BJ (cell line): ENCODE measurements at regions not wholly inside any gene's neighbourhood (a gene's known extent, or its start where the extent isn't known, plus 50 kb on each side); places are given as distances from the start of the nearest gene placed in this dataset.
"Not testable (repeated sequence)": the region's sequence is repeated elsewhere in the genome, so short reads cannot be mapped to it uniquely, and the experiment has no call there.

Source experiments
- CTCF ChIA-PET: fragments of 350-600 bp; formaldehyde crosslinking; extraction: SDS; loops from one replicate; lab custom pipeline; 2021; ENCODE audit warnings: antibody characterized with exemption, inconsistent platforms; lab: Yijun Ruan, JAX
- POLR2A ChIA-PET: fragments of 300-600 bp; sonication (Branson Sonifier 250); formaldehyde crosslinking; extraction: SDS; loops from one replicate; lab custom pipeline; 2021; ENCODE audit warnings: antibody characterized with exemption; lab: Charles Lee
- DNase-seq: peaks from one replicate; pipeline ENCODE4 v3.0.0-alpha.2; 2011; ENCODE audit warnings: low read depth
- H3K27me3 ChIP-seq: 2 replicates; pipeline ENCODE4 v1.6.0; 2011; ENCODE audit warnings: low read length; ENCODE audit not compliant: control insufficient read depth, insufficient read depth
- H3K36me3 ChIP-seq: 2 replicates; pipeline ENCODE4 v1.5.1; 2011; ENCODE audit warnings: low read length; ENCODE audit not compliant: control insufficient read depth, insufficient read depth
- H3K4me3 ChIP-seq: 2 replicates; pipeline ENCODE4 v1.5.1; 2011; ENCODE audit warnings: low read depth, mild to moderate bottlenecking, control low read depth, low read length
- CTCF ChIP-seq: IDR thresholded peaks from 2 replicates; pipeline ENCODE4 v1.5.1; 2011; ENCODE audit warnings: low read depth, mild to moderate bottlenecking, control low read depth, inconsistent platforms, low read length, moderate library complexity; ENCODE audit not compliant: insufficient read depth

- TF ChIP-seq CTCF: no peak
- Histone ChIP-seq H3K36me3 (no peaks in the 10 kb centered on the region), H3K27me3 (no peaks in the 10 kb centered on the region), H3K4me3 (no peak overlapping the region)
- no peak for DNase-seq
- POLR2A ChIA-PET: no interaction called here
- CTCF ChIA-PET: no interaction called here
Observed at GRCh38 chr5:166127766-166128570, 2163.5 kb upstream of the WWC1 start.

GRCh38 chr5:166145107-166145506 lies 2146.3 kb upstream of the WWC1 start:
- CTCF ChIA-PET, H3K36me3 ChIP-seq, H3K27me3 ChIP-seq, POLR2A ChIA-PET, H3K4me3 ChIP-seq, DNase-seq: not testable (repeated sequence)

- ChIA-PET POLR2A (no interaction called here), CTCF (no interaction called here)
- Histone ChIP-seq H3K27me3 (no peaks in the 10 kb centered on the region), H3K36me3 (no peaks in the 10 kb centered on the region), H3K4me3 (no peak overlapping the region)
- no peak for DNase-seq
- no peak for TF ChIP-seq CTCF
Observed at GRCh38 chr5:166163996-166164610, 2127.3 kb upstream of the WWC1 start.

DNA sequence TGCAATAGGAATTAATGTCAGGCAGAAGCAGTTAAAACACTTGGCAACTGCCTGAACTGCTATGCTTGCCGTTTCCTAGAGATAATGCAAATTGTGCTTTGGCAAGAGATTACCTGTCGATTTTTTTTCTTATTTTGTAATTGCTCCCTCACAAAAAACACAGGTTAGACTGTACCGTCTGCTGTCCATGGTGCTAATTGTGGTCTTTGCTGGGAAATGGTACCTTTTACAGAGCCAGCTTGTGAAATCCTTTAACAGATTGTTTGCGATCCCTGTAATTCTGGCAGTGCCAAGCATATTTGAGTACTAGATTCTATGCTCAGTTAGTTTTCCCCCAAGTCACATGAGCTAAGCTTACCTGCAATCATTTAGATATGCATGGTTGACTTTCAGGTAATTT lies 2125.8 kb upstream of the WWC1 start:
- DNase-seq: no peak
- no peak for TF ChIP-seq CTCF
- ChIA-PET CTCF (no interaction called here), POLR2A (no interaction called here)
- no peaks in the 10 kb centered on the region for H3K27me3 ChIP-seq
- no peak overlapping the region for H3K4me3 ChIP-seq
- H3K36me3 ChIP-seq: no peaks in the 10 kb centered on the region

- H3K36me3 ChIP-seq: no peaks in the 10 kb centered on the region
- H3K27me3 ChIP-seq: no peaks in the 10 kb centered on the region
- TF ChIP-seq CTCF: no peak
- CTCF ChIA-PET: no interaction called here
- H3K4me3 ChIP-seq: no peak overlapping the region
- no peak for DNase-seq
- POLR2A ChIA-PET: no interaction called here
Observed at GRCh38 chr5:166166071-166166470, 2125.4 kb upstream of the WWC1 start.
